ENCODE measurements at regions not wholly inside any gene's neighbourhood (a gene's known extent, or its start where the extent isn't known, plus 50 kb on each side); places are given as distances from the start of the nearest gene placed in this dataset.

- DNase-seq (ENCODE audit: low spot score) = peak; percentile 36
These were observed 76.9 kb upstream of the RIPOR2 start for GRCh38 chr6:25012657-25013056.

GRCh38 chr6:25013246-25013645 is 77.5 kb upstream of the RIPOR2 start:
- DNase-seq (ENCODE audit: low spot score) = no peak

GRCh38 chr6:25014369-25014768 is 78.6 kb upstream of the RIPOR2 start:
- DNase-seq (ENCODE audit: low spot score) = no peak

GRCh38 chr6:25014791-25015560 is 79.2 kb upstream of the RIPOR2 start:
- DNase-seq (ENCODE audit: low spot score) = no peak

GRCh38 chr6:25016014-25016720 is 80.4 kb upstream of the RIPOR2 start:
- no peak for DNase-seq (ENCODE audit: low spot score)

- DNase-seq (ENCODE audit: low spot score) = no peak
These were observed 81.7 kb upstream of the RIPOR2 start for GRCh38 chr6:25017486-25017885.

- DNase-seq (ENCODE audit: low spot score) = peak; percentile 36
These were observed 82.3 kb upstream of the RIPOR2 start for GRCh38 chr6:25017932-25018567.

GRCh38 chr6:25018568-25018954 is 82.8 kb upstream of the RIPOR2 start:
- DNase-seq (ENCODE audit: low spot score) = no peak

GRCh38 chr6:25022140-25022553 is 86.4 kb upstream of the RIPOR2 start:
- no peak for DNase-seq (ENCODE audit: low spot score)

- DNase-seq (ENCODE audit: low spot score) = no peak
These were observed 88.0 kb upstream of the RIPOR2 start for GRCh38 chr6:25023781-25024180.

- no peak for DNase-seq (ENCODE audit: low spot score)
These were observed 89.1 kb upstream of the RIPOR2 start for GRCh38 chr6:25024821-25025220.

- DNase-seq (ENCODE audit: low spot score) = no peak
These were observed 89.6 kb upstream of the RIPOR2 start for GRCh38 chr6:25025248-25025918.

- no peak for DNase-seq (ENCODE audit: low spot score)
These were observed 90.2 kb upstream of the RIPOR2 start for GRCh38 chr6:25025919-25026301.

GRCh38 chr6:25026723-25027122 is 91.0 kb upstream of the RIPOR2 start:
- no peak for DNase-seq (ENCODE audit: low spot score)

GRCh38 chr6:25027221-25027916 is 91.6 kb upstream of the RIPOR2 start:
- no peak for DNase-seq (ENCODE audit: low spot score)

GRCh38 chr6:25028328-25028727 is 92.6 kb upstream of the RIPOR2 start:
- no peak for DNase-seq (ENCODE audit: low spot score)

- no peak for DNase-seq (ENCODE audit: low spot score)
These were observed 97.2 kb upstream of the RIPOR2 start for GRCh38 chr6:25032934-25033333.

- DNase-seq (ENCODE audit: low spot score) = no peak
These were observed 98.7 kb upstream of the RIPOR2 start for GRCh38 chr6:25034431-25034921.

GRCh38 chr6:25035174-25035511 is 99.4 kb upstream of the RIPOR2 start:
- no peak for DNase-seq (ENCODE audit: low spot score)

GRCh38 chr6:25035512-25036435 is 100.0 kb upstream of the RIPOR2 start:
- DNase-seq (ENCODE audit: low spot score) = no peak

- DNase-seq (ENCODE audit: low spot score) = no peak
These were observed 100.7 kb upstream of the RIPOR2 start for GRCh38 chr6:25036461-25036860.

All from GM03348 (cell line).